ENCODE measurements at regions not wholly inside any gene's neighbourhood (a gene's known extent, or its start where the extent isn't known, plus 50 kb on each side); places are given as distances from the start of the nearest gene placed in this dataset.
A peak's percentile ranks its signal among the peaks of the same experiment; 100 is the strongest.
"Not testable (repeated sequence)": the region's sequence is repeated elsewhere in the genome, so short reads cannot be mapped to it uniquely, and the experiment has no call there.

GRCh38 chr14:34098045-34098984 lies 147.4 kb upstream of the EGLN3 start:
- no peak for DNase-seq (ENCODE audit: low read depth, low spot score)

- no peak for DNase-seq (ENCODE audit: low read depth, low spot score)
Measured at GRCh38 chr14:34097644-34098043, 146.8 kb upstream of the EGLN3 start.

- DNase-seq (ENCODE audit: low read depth, low spot score), result no peak
Measured at GRCh38 chr14:34094384-34094783, 143.5 kb upstream of the EGLN3 start.

- no peak for DNase-seq (ENCODE audit: low read depth, low spot score)
Measured at GRCh38 chr14:34093883-34094282, 143.0 kb upstream of the EGLN3 start.

- no peak for DNase-seq (ENCODE audit: low read depth, low spot score)
Measured at GRCh38 chr14:34090451-34090850, 139.6 kb upstream of the EGLN3 start.

- DNase-seq (ENCODE audit: low read depth, low spot score), result no peak
Measured at GRCh38 chr14:34088914-34089313, 138.0 kb upstream of the EGLN3 start.

GRCh38 chr14:34087571-34087970 lies 136.7 kb upstream of the EGLN3 start:
- DNase-seq (ENCODE audit: low read depth, low spot score), result no peak

- DNase-seq (ENCODE audit: low read depth, low spot score), result no peak
Measured at GRCh38 chr14:34086223-34086757, 135.4 kb upstream of the EGLN3 start.

GRCh38 chr14:34085695-34086094 lies 134.8 kb upstream of the EGLN3 start:
- DNase-seq (ENCODE audit: low read depth, low spot score), result no peak

- no peak for DNase-seq (ENCODE audit: low read depth, low spot score)
Measured at GRCh38 chr14:34081576-34082136, 130.8 kb upstream of the EGLN3 start.

GRCh38 chr14:34081101-34081575 lies 130.3 kb upstream of the EGLN3 start:
- no peak for DNase-seq (ENCODE audit: low read depth, low spot score)

GRCh38 chr14:34079643-34080042 lies 128.8 kb upstream of the EGLN3 start:
- not testable (repeated sequence) for DNase-seq (ENCODE audit: low read depth, low spot score)

- peak; percentile 48 for DNase-seq (ENCODE audit: low read depth, low spot score)
Measured at GRCh38 chr14:34078117-34078743, 127.4 kb upstream of the EGLN3 start.

- no peak for DNase-seq (ENCODE audit: low read depth, low spot score)
Measured at GRCh38 chr14:34075826-34076225, 125.0 kb upstream of the EGLN3 start.

GRCh38 chr14:34075042-34075744 lies 124.3 kb upstream of the EGLN3 start:
- DNase-seq (ENCODE audit: low read depth, low spot score), result no peak

GRCh38 chr14:34072921-34073320 lies 122.0 kb upstream of the EGLN3 start:
- DNase-seq (ENCODE audit: low read depth, low spot score), result no peak

GRCh38 chr14:34072401-34072800 lies 121.5 kb upstream of the EGLN3 start:
- no peak for DNase-seq (ENCODE audit: low read depth, low spot score)

GRCh38 chr14:34070917-34071407 lies 120.1 kb upstream of the EGLN3 start:
- no peak for DNase-seq (ENCODE audit: low read depth, low spot score)

- no peak for DNase-seq (ENCODE audit: low read depth, low spot score)
Measured at GRCh38 chr14:34069854-34070582, 119.1 kb upstream of the EGLN3 start.

- DNase-seq (ENCODE audit: low read depth, low spot score), result no peak
Measured at GRCh38 chr14:34067587-34067986, 116.7 kb upstream of the EGLN3 start.
